Esophagus squamous epithelium (tissue), 5 donors: ENCODE measurements at regions not wholly inside any gene's neighbourhood (a gene's known extent, or its start where the extent isn't known, plus 50 kb on each side); places are given as distances from the start of the nearest gene placed in this dataset.

ENCODE experiments used
- DNase-seq: peaks from one replicate; lab custom pipeline; 2025; lab: John Stamatoyannopoulos, UW
- H3K27ac ChIP-seq, 4 donors: fragments of 200-600 bp; sonication (generic); one replicate each; pipeline ENCODE4 v1.5.1; 2016 to 2019; ENCODE audit warnings: mild to moderate bottlenecking in 1 of 4
- H3K27me3 ChIP-seq, 4 donors: fragments of 200-600 bp; sonication (generic); 1 replicate in 3 of 4; 2 replicates in 1 of 4; pipeline versions ENCODE4 v1.5.1 to v1.6.0; 2017 to 2021; ENCODE audit warnings: antibody characterized with exemption in 1 of 4
- H3K36me3 ChIP-seq, 3 donors: fragments of 200-600 bp; sonication (generic); one replicate each; pipeline ENCODE4 v1.5.1; 2016 to 2019
- H3K4me1 ChIP-seq, 3 donors: fragments of 200-600 bp; sonication (generic); one replicate each; pipeline ENCODE4 v1.5.1; 2017 to 2019
- H3K4me3 ChIP-seq, 4 donors: fragments of 200-600 bp; sonication (generic); 1 replicate in 3 of 4; 2 replicates in 1 of 4; pipeline ENCODE4 v1.5.1; 2016 to 2019; ENCODE audit warnings: mild to moderate bottlenecking in 2 of 4, moderate library complexity in 1 of 4
- H3K9me3 ChIP-seq, 3 donors: fragments of 200-600 bp; sonication (generic); one replicate each; pipeline ENCODE4 v1.5.1; 2016 to 2019
- CTCF ChIP-seq, 6 experiments: fragments of 450-650 bp in 4 of 6; fragments of 200-600 bp in 2 of 6; sonication (generic) in 2 of 6; IDR thresholded peaks; one replicate each; pipeline ENCODE4 v1.5.1; 2016 to 2019; ENCODE audit warnings: antibody characterized with exemption in 6 of 6, mild to moderate bottlenecking in 4 of 6, moderate library complexity in 4 of 6
- POLR2A ChIP-seq, 4 donors: fragments of 450-650 bp; IDR thresholded peaks; one replicate each; pipeline ENCODE4 v1.6.1; 2017; ENCODE audit warnings: antibody characterized with exemption in 4 of 4, mild to moderate bottlenecking in 4 of 4, moderate library complexity in 3 of 4
- WGBS, 2 donors: methylation state at CpG; one replicate each; pipeline ENCODE4 v1.1.5; 2018; 5-methylcytosine and 5-hydroxymethylcytosine counted together
- intact Hi-C: fragments of 100-400 bp; cut with DNase I; formaldehyde crosslinking; loops from one replicate; pipeline ENCODE4 v1.15.0; 2022
- donor health status: DM: yes; HTN: yes; CAD: no.

GRCh38 chr2:58414506-58414905, 173.4 kb upstream of the FANCL start:
- H3K27me3 ChIP-seq: no peaks in the 10 kb centered on the region
- WGBS, 2 donors: 56 to 57% methylated on average over 2 of the region's 2 CpGs
- intact Hi-C loops: no loop called here

GRCh38 chr2:58410549-58410948, 169.4 kb upstream of the FANCL start:
- H3K36me3 ChIP-seq: no peaks in the 10 kb centered on the region
- no peaks in the 10 kb centered on the region for H3K9me3 ChIP-seq
- no peak overlapping the region for H3K27ac ChIP-seq
- intact Hi-C loops: no loop called here
- no peak overlapping the region for H3K4me3 ChIP-seq
- 49 to 50% methylated on average over 2 of the region's 2 CpGs for WGBS, 2 donors
- DNase-seq: no peak
- TF ChIP-seq CTCF (IDR thresholded peaks at IDR 0.05) (no peak), POLR2A (IDR thresholded peaks at IDR 0.05) (no peak)
- no peaks in the 10 kb centered on the region for H3K4me1 ChIP-seq
- no peaks in the 10 kb centered on the region for H3K27me3 ChIP-seq

More at GRCh38 chr2:58414506-58414905, 173.4 kb upstream of the FANCL start:
- H3K9me3 ChIP-seq: no peaks in the 10 kb centered on the region
- no peak for DNase-seq
- H3K36me3 ChIP-seq: no peaks in the 10 kb centered on the region
- H3K27ac ChIP-seq: no peak overlapping the region
- TF ChIP-seq POLR2A (IDR thresholded peaks at IDR 0.05) (no peak), CTCF (IDR thresholded peaks at IDR 0.05) (no peak)
- no peak overlapping the region for H3K4me3 ChIP-seq
- no peaks in the 10 kb centered on the region for H3K4me1 ChIP-seq

- no peaks in the 10 kb centered on the region for H3K36me3 ChIP-seq
- TF ChIP-seq CTCF (IDR thresholded peaks at IDR 0.05): no peak
- no peak for TF ChIP-seq POLR2A (IDR thresholded peaks at IDR 0.05)
- H3K27ac ChIP-seq: no peak overlapping the region
- no peaks in the 10 kb centered on the region for H3K4me1 ChIP-seq
- H3K27me3 ChIP-seq: no peaks in the 10 kb centered on the region
- no peak overlapping the region for H3K4me3 ChIP-seq
- WGBS, 2 donors: 70 to 74% methylated on average over 3 to 4 of the region's 4 CpGs
- H3K9me3 ChIP-seq: no peaks in the 10 kb centered on the region
- intact Hi-C loops: no loop called here
- no peak for DNase-seq
These were observed 166.4 kb upstream of the FANCL start for GRCh38 chr2:58407487-58407886.

GRCh38 chr2:58405341-58405740, 164.2 kb upstream of the FANCL start:
- TF ChIP-seq CTCF (IDR thresholded peaks at IDR 0.05): no peak
- TF ChIP-seq POLR2A (IDR thresholded peaks at IDR 0.05): no peak
- Histone ChIP-seq H3K4me3 (no peak overlapping the region), H3K27me3 (no peaks in the 10 kb centered on the region), H3K4me1 (no peaks in the 10 kb centered on the region), H3K36me3 (no peaks in the 10 kb centered on the region), H3K27ac (no peak overlapping the region), H3K9me3 (no peaks in the 10 kb centered on the region)
- 61 to 72% methylated on average over 1 of the region's 1 CpG for WGBS, 2 donors
- DNase-seq: no peak
- intact Hi-C loops: no loop called here

- no peaks in the 10 kb centered on the region for H3K9me3 ChIP-seq
- H3K27ac ChIP-seq: no peak overlapping the region
- TF ChIP-seq POLR2A (IDR thresholded peaks at IDR 0.05): no peak
- no peak for TF ChIP-seq CTCF (IDR thresholded peaks at IDR 0.05)
- H3K36me3 ChIP-seq: no peaks in the 10 kb centered on the region
- no peaks in the 10 kb centered on the region for H3K27me3 ChIP-seq
- no peak overlapping the region for H3K4me3 ChIP-seq
- intact Hi-C loops: no loop called here
- no peak for DNase-seq
- 54% methylated on average over 2 of the region's 2 CpGs for WGBS, 2 donors
- H3K4me1 ChIP-seq: no peaks in the 10 kb centered on the region
These were observed 160.8 kb upstream of the FANCL start for GRCh38 chr2:58401936-58402335.
